Fibroblast of skin of back (primary cell): ENCODE measurements at regions not wholly inside any gene's neighbourhood (a gene's known extent, or its start where the extent isn't known, plus 50 kb on each side); places are given as distances from the start of the nearest gene placed in this dataset.

Source experiments
- DNase-seq: peaks from one replicate; pipeline ENCODE4 v3.0.0-alpha.2; 2013

GRCh38 chr17:34825102-34825501 is 136.2 kb downstream of the CCT6B start:
- no peak for DNase-seq

- no peak for DNase-seq
Measured at GRCh38 chr17:34823023-34823422, 138.2 kb downstream of the CCT6B start.

- no peak for DNase-seq
Measured at GRCh38 chr17:34822007-34822739, 139.1 kb downstream of the CCT6B start.

- no peak for DNase-seq
Measured at GRCh38 chr17:34820922-34821321, 140.3 kb downstream of the CCT6B start.

GRCh38 chr17:34820248-34820801 is 140.9 kb downstream of the CCT6B start:
- no peak for DNase-seq

GRCh38 chr17:34817252-34818035 is 143.8 kb downstream of the CCT6B start:
- no peak for DNase-seq

- DNase-seq = no peak
Measured at GRCh38 chr17:34816848-34817247, 144.4 kb downstream of the CCT6B start.

- DNase-seq = no peak
Measured at GRCh38 chr17:34813290-34813689, 148.0 kb downstream of the CCT6B start.

- no peak for DNase-seq
Measured at GRCh38 chr17:34811561-34811960, 149.7 kb downstream of the CCT6B start.

GRCh38 chr17:34800661-34801060 is 160.6 kb downstream of the CCT6B start:
- no peak for DNase-seq

GRCh38 chr17:34799751-34800150 is 161.5 kb downstream of the CCT6B start:
- DNase-seq = no peak

- DNase-seq = no peak
Measured at GRCh38 chr17:34798581-34798980, 162.7 kb downstream of the CCT6B start.

- DNase-seq = peak; percentile 24
Measured at GRCh38 chr17:34797720-34798119, 163.5 kb downstream of the CCT6B start.

GRCh38 chr17:34793231-34793908 is 167.9 kb downstream of the CCT6B start:
- no peak for DNase-seq

GRCh38 chr17:34788696-34789095 is 172.6 kb downstream of the CCT6B start:
- DNase-seq = no peak

- DNase-seq = no peak
Measured at GRCh38 chr17:34784526-34784925, 176.7 kb downstream of the CCT6B start.

- no peak for DNase-seq
Measured at GRCh38 chr17:34782271-34782670, 179.0 kb downstream of the CCT6B start.

- DNase-seq = peak; percentile 18
Measured at GRCh38 chr17:34781571-34782108, 179.6 kb downstream of the CCT6B start.

GRCh38 chr17:34781071-34781470 is 180.2 kb downstream of the CCT6B start:
- no peak for DNase-seq

GRCh38 chr17:34780438-34780837 is 180.8 kb downstream of the CCT6B start:
- no peak for DNase-seq

- DNase-seq = no peak
Measured at GRCh38 chr17:34776456-34777443, 184.5 kb downstream of the CCT6B start.

- DNase-seq = no peak
Measured at GRCh38 chr17:34773036-34773435, 188.2 kb downstream of the CCT6B start.
